Smooth muscle cell (in vitro differentiated cells): ENCODE measurements at regions not wholly inside any gene's neighbourhood (a gene's known extent, or its start where the extent isn't known, plus 50 kb on each side); places are given as distances from the start of the nearest gene placed in this dataset.

Source experiments
- DNase-seq: peaks from one replicate; lab custom pipeline; 2025; ENCODE audit not compliant: unreplicated experiment; lab: John Stamatoyannopoulos, UW
- H2AFZ ChIP-seq: fragments of 200-600 bp; sonication (generic); 2 replicates; pipeline ENCODE4 v1.6.0; 2016; ENCODE audit warnings: antibody characterized with exemption, low read depth, mild to moderate bottlenecking
- H3F3A ChIP-seq: fragments of 200-600 bp; sonication (generic); 2 replicates; pipeline ENCODE4 v1.6.0; 2017; ENCODE audit warnings: antibody characterized with exemption, low read depth
- H3K27ac ChIP-seq: fragments of 200-600 bp; sonication (generic); 2 replicates; pipeline ENCODE4 v1.5.1; 2016; ENCODE audit warnings: low read depth, mild to moderate bottlenecking
- H3K27me3 ChIP-seq: fragments of 200-600 bp; sonication (generic); 2 replicates; pipeline ENCODE4 v1.6.1; 2016; ENCODE audit warnings: low read depth, mild to moderate bottlenecking
- H3K36me3 ChIP-seq: fragments of 200-600 bp; sonication (generic); 2 replicates; pipeline ENCODE4 v1.5.1; 2016; ENCODE audit warnings: low read depth
- H3K4me1 ChIP-seq: fragments of 200-600 bp; sonication (generic); 2 replicates; pipeline ENCODE4 v1.5.1; 2016; ENCODE audit warnings: low read depth
- H3K4me2 ChIP-seq: fragments of 200-600 bp; sonication (generic); 2 replicates; pipeline ENCODE4 v1.6.0; 2016; ENCODE audit warnings: mild to moderate bottlenecking
- H3K4me3 ChIP-seq: fragments of 200-600 bp; sonication (generic); 2 replicates; pipeline ENCODE4 v1.5.1; 2016; ENCODE audit warnings: mild to moderate bottlenecking
- H3K79me2 ChIP-seq: fragments of 200-600 bp; sonication (generic); 2 replicates; pipeline ENCODE4 v1.6.0; 2016; ENCODE audit warnings: low read depth, mild to moderate bottlenecking
- H3K9ac ChIP-seq: fragments of 200-600 bp; sonication (generic); 2 replicates; pipeline ENCODE4 v1.6.0; 2016; ENCODE audit warnings: low read depth
- H3K9me3 ChIP-seq: fragments of 200-600 bp; sonication (generic); replicated peaks from 2 replicates; pipeline ENCODE4 v1.5.1; 2016; ENCODE audit warnings: low read depth
- H4K20me1 ChIP-seq: fragments of 200-600 bp; sonication (generic); 2 replicates; pipeline ENCODE4 v1.6.0; 2016; ENCODE audit warnings: low read depth
- WGBS: methylation state at CpG from one replicate; pipeline ENCODE4 v1.1.7; 2016; ENCODE audit warnings: low lambda C conversion rate; 5-methylcytosine and 5-hydroxymethylcytosine counted together
- TF ChIP-seq, protein P1 (sequence below): fragments of 200-600 bp; sonication (generic); IDR thresholded peaks from 2 replicates; pipeline ENCODE4 v1.5.1; 2017; ENCODE audit warnings: borderline replicate concordance, mild to moderate bottlenecking, antibody characterized with exemption; ENCODE audit not compliant: insufficient read depth, poor library complexity, severe bottlenecking

DNA sequence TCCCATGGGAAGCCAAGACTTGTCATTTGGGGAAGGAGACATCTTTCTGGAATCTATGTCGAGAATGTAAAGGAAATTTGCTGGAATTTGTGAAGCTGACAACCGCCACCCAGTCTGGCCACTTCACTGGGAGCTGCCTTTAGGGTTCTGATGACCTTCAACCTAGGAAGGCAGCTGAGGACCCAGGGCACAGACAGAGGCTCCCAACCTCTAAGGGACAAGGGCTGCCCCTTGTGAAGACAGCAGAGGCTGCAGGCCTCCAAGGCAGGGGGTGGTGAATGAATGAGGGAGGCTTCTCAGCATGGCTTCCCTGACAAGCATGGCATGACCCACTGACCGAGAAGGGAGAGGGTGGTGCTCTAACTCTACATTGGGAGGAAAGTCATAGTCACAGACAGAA is 128.9 kb upstream of the ASB18 start:
- Histone ChIP-seq H3K4me1 (no peaks in the 10 kb centered on the region), H3K27ac (no peak overlapping the region), H2AFZ (no peak overlapping the region), H3K36me3 (no peaks in the 10 kb centered on the region), H3K27me3 (no peaks in the 10 kb centered on the region), H3K9me3 (no peaks in the 10 kb centered on the region), H3F3A (no peaks in the 10 kb centered on the region), H3K4me2 (no peak overlapping the region), H3K4me3 (no peak overlapping the region), H3K9ac (no peak overlapping the region), H3K79me2 (no peaks in the 10 kb centered on the region), H4K20me1 (no peaks in the 10 kb centered on the region)
- 97% methylated on average over 3 of the region's 3 CpGs for WGBS
- TF ChIP-seq, protein P1, sequence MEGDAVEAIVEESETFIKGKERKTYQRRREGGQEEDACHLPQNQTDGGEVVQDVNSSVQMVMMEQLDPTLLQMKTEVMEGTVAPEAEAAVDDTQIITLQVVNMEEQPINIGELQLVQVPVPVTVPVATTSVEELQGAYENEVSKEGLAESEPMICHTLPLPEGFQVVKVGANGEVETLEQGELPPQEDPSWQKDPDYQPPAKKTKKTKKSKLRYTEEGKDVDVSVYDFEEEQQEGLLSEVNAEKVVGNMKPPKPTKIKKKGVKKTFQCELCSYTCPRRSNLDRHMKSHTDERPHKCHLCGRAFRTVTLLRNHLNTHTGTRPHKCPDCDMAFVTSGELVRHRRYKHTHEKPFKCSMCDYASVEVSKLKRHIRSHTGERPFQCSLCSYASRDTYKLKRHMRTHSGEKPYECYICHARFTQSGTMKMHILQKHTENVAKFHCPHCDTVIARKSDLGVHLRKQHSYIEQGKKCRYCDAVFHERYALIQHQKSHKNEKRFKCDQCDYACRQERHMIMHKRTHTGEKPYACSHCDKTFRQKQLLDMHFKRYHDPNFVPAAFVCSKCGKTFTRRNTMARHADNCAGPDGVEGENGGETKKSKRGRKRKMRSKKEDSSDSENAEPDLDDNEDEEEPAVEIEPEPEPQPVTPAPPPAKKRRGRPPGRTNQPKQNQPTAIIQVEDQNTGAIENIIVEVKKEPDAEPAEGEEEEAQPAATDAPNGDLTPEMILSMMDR: no peak
- DNase-seq: no peak

DNA sequence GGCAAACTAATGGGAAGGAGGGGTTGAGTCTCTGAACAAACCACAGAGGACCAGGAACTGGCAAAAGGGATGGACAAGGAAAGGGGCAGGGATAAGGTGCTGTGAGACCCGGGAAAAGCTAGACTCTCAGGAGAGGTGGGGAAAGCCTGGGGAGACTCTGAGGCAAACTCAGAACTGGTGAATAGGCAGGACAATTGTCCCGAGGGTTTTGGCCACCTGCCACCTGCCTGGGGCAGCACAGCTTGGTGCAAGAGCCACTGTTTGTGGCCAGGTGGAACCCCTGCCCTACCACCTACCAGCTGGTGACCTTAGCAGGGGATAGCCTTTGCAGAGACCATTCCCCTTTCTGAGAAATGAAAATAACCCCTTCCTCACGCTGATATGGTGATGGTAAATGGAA is 129.4 kb upstream of the ASB18 start:
- WGBS: 84% methylated on average over 3 of the region's 3 CpGs
- TF ChIP-seq, protein P1: no peak

DNA sequence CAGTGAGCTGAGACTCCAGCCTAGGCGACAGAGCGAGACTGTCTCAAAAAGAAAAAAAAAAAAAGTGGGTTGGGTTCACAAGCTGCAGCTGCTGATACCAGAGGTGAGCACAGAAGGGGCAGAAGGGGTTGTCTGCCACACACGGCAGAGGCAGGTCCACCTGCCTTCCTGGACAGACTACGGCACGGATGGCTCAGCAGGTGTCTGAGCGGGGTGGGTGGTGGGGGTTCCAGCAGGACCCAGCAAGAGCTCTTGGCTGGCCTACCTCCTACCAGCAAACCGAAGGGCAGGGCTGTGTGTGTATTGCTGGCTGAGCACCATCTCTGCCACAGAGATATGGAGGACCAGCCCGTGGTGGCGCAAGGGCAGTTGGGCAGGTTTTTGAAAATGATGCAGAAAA is 130.4 kb upstream of the ASB18 start:
- no peak overlapping the region for H2AFZ ChIP-seq
- TF ChIP-seq, protein P1: no peak
- H3K79me2 ChIP-seq: no peaks in the 10 kb centered on the region
- no peak overlapping the region for H3K4me3 ChIP-seq
- DNase-seq: no peak
- no peaks in the 10 kb centered on the region for H3F3A ChIP-seq
- H3K36me3 ChIP-seq: no peaks in the 10 kb centered on the region
- H4K20me1 ChIP-seq: no peaks in the 10 kb centered on the region
- H3K4me1 ChIP-seq: no peaks in the 10 kb centered on the region
- no peak overlapping the region for H3K27ac ChIP-seq
- no peaks in the 10 kb centered on the region for H3K27me3 ChIP-seq
- WGBS: 97% methylated on average over 9 of the region's 9 CpGs
- H3K4me2 ChIP-seq: no peak overlapping the region
- H3K9ac ChIP-seq: no peak overlapping the region
- H3K9me3 ChIP-seq: no peaks in the 10 kb centered on the region

More for the DNA sequence above, 129.4 kb upstream of the ASB18 start:
- DNase-seq: no peak
- H4K20me1 ChIP-seq: no peaks in the 10 kb centered on the region
- no peak overlapping the region for H2AFZ ChIP-seq
- no peaks in the 10 kb centered on the region for H3K36me3 ChIP-seq
- no peak overlapping the region for H3K9ac ChIP-seq
- H3K9me3 ChIP-seq: no peaks in the 10 kb centered on the region
- H3K79me2 ChIP-seq: no peaks in the 10 kb centered on the region
- no peaks in the 10 kb centered on the region for H3K4me1 ChIP-seq
- H3K27me3 ChIP-seq: no peaks in the 10 kb centered on the region
- no peak overlapping the region for H3K4me2 ChIP-seq
- no peaks in the 10 kb centered on the region for H3F3A ChIP-seq
- H3K4me3 ChIP-seq: no peak overlapping the region
- H3K27ac ChIP-seq: no peak overlapping the region

DNA sequence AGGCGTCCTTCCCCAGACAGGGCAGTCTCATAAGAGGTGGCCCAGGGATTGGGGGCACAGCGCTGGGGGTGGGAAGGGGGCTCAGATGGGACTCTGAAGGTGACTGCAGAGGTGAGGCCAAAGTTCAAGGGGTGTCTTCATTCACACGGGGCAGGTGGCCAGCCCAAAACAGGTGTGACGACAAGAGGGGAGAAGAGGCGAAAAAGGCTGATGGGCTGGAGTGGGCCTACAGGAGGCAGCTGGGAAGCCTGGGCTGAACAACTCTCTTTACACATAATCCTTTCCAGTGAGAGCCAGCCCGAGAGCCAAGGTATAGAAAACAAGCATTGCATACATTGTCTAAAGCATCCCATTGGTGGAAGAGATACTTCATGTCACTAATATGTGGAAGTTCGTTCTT is 130.9 kb upstream of the ASB18 start:
- WGBS: 88% methylated on average over 7 of the region's 7 CpGs
- H3K27ac ChIP-seq: no peak overlapping the region
- DNase-seq: no peak

More for the DNA sequence above, 130.9 kb upstream of the ASB18 start:
- Histone ChIP-seq H2AFZ (no peak overlapping the region), H3K4me1 (no peaks in the 10 kb centered on the region), H3F3A (no peaks in the 10 kb centered on the region), H3K79me2 (no peaks in the 10 kb centered on the region), H4K20me1 (no peaks in the 10 kb centered on the region), H3K36me3 (no peaks in the 10 kb centered on the region), H3K4me2 (no peak overlapping the region), H3K9ac (no peak overlapping the region), H3K9me3 (no peaks in the 10 kb centered on the region), H3K4me3 (no peak overlapping the region), H3K27me3 (no peaks in the 10 kb centered on the region)
- TF ChIP-seq, protein P1: no peak
